Body of pancreas (tissue), 4 donors: ENCODE measurements at regions not wholly inside any gene's neighbourhood (a gene's known extent, or its start where the extent isn't known, plus 50 kb on each side); places are given as distances from the start of the nearest gene placed in this dataset.
A peak's percentile ranks its signal among the peaks of the same experiment; 100 is the strongest.
"Not testable (repeated sequence)": the region's sequence is repeated elsewhere in the genome, so short reads cannot be mapped to it uniquely, and the experiment has no call there.

Source experiments
- ATAC-seq: fragments of 150-250 bp; one replicate; pipeline ENCODE4 v1.9.1; 2016
- DNase-seq, 4 donors: peaks; one replicate each; pipeline ENCODE4 v3.0.0-alpha.2; 2019
- H3K27ac ChIP-seq, 4 donors: fragments of 200-600 bp; sonication (generic); 1 replicate in 3 of 4; 2 replicates in 1 of 4; pipeline versions ENCODE4 v1.5.1 to v1.6.1; 2016 to 2019; ENCODE audit warnings: mild to moderate bottlenecking in 1 of 4, mixed read lengths in 1 of 4, moderate library complexity in 1 of 4
- H3K27me3 ChIP-seq, 2 donors: fragments of 200-600 bp; sonication (generic); one replicate each; pipeline ENCODE4 v1.6.0; 2016; ENCODE audit warnings: mild to moderate bottlenecking in 1 of 2
- H3K36me3 ChIP-seq, 2 donors: fragments of 200-600 bp; sonication (generic); replicated peaks in 1 of 2; 2 replicates each; pipeline ENCODE4 v1.5.1; 2016; ENCODE audit warnings: low read depth in 2 of 2; ENCODE audit not compliant: insufficient read depth in 1 of 2
- H3K4me1 ChIP-seq: fragments of 200-600 bp; sonication (generic); one replicate; pipeline ENCODE4 v1.6.0; 2016
- H3K4me3 ChIP-seq, 2 donors: fragments of 200-600 bp; sonication (generic); 1 replicate in 1 of 2; 2 replicates in 1 of 2; pipeline ENCODE4 v1.5.1; 2016 to 2019
- H3K9me3 ChIP-seq, 3 donors: fragments of 200-600 bp; sonication (generic); 1 replicate in 2 of 3; 2 replicates in 1 of 3; pipeline ENCODE4 v1.5.1; 2016
- POLR2A ChIP-seq, 3 donors: fragments of 450-650 bp; IDR thresholded peaks; one replicate each; pipeline ENCODE4 v1.6.1; 2016; ENCODE audit warnings: antibody characterized with exemption in 3 of 3, mild to moderate bottlenecking in 2 of 3
- WGBS, 2 donors: methylation state at CpG; one replicate each; pipeline ENCODE4 v1.1.5; 2017; 5-methylcytosine and 5-hydroxymethylcytosine counted together
- intact Hi-C: fragments of 100-400 bp; cut with DNase I; formaldehyde crosslinking; loops from one replicate; pipeline ENCODE4 v1.15.1; 2023
- TF ChIP-seq, protein P1 (sequence below), 7 experiments: fragments of 450-650 bp in 4 of 7; fragments of 200-600 bp in 3 of 7; sonication (generic) in 3 of 7; IDR thresholded peaks; one replicate each; pipeline ENCODE4 v1.5.1; 2016 to 2019; ENCODE audit warnings: antibody characterized with exemption in 7 of 7

GRCh38 chr16:46519063-46519462 lies 102.1 kb downstream of the SHCBP1 start:
- DNase-seq (no peak), ATAC-seq (no peak)
- no peak overlapping the region for H3K27ac ChIP-seq
- H3K9me3 ChIP-seq: no peaks in the 10 kb centered on the region
- no peaks in the 10 kb centered on the region for H3K4me1 ChIP-seq
- no peak for TF ChIP-seq POLR2A (IDR thresholded peaks at IDR 0.05)
- TF ChIP-seq, protein P1, sequence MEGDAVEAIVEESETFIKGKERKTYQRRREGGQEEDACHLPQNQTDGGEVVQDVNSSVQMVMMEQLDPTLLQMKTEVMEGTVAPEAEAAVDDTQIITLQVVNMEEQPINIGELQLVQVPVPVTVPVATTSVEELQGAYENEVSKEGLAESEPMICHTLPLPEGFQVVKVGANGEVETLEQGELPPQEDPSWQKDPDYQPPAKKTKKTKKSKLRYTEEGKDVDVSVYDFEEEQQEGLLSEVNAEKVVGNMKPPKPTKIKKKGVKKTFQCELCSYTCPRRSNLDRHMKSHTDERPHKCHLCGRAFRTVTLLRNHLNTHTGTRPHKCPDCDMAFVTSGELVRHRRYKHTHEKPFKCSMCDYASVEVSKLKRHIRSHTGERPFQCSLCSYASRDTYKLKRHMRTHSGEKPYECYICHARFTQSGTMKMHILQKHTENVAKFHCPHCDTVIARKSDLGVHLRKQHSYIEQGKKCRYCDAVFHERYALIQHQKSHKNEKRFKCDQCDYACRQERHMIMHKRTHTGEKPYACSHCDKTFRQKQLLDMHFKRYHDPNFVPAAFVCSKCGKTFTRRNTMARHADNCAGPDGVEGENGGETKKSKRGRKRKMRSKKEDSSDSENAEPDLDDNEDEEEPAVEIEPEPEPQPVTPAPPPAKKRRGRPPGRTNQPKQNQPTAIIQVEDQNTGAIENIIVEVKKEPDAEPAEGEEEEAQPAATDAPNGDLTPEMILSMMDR (IDR thresholded peaks at IDR 0.05): no peak
- no peaks in the 10 kb centered on the region for H3K36me3 ChIP-seq
- H3K27me3 ChIP-seq: no peaks in the 10 kb centered on the region
- no peak overlapping the region for H3K4me3 ChIP-seq
- intact Hi-C loops: no loop called here

- no peaks in the 10 kb centered on the region for H3K4me1 ChIP-seq
- no peak overlapping the region for H3K27ac ChIP-seq
- TF ChIP-seq, protein P1 (IDR thresholded peaks at IDR 0.05): no peak
- no peak for TF ChIP-seq POLR2A (IDR thresholded peaks at IDR 0.05)
- no peak for ATAC-seq
- no peak for DNase-seq
- WGBS, 2 donors: 66 to 83% methylated on average over 2 of the region's 2 CpGs
- H3K4me3 ChIP-seq: no peak overlapping the region
- no peaks in the 10 kb centered on the region for H3K36me3 ChIP-seq
- intact Hi-C loops: no loop called here
- no peaks in the 10 kb centered on the region for H3K27me3 ChIP-seq
- H3K9me3 ChIP-seq: no peaks in the 10 kb centered on the region
These were observed 124.5 kb downstream of the SHCBP1 start for GRCh38 chr16:46496701-46497100.

GRCh38 chr16:46482895-46483294 lies 138.3 kb downstream of the SHCBP1 start:
- H3K27me3 ChIP-seq: no peaks in the 10 kb centered on the region
- no peaks in the 10 kb centered on the region for H3K4me1 ChIP-seq
- H3K9me3 ChIP-seq: no peaks in the 10 kb centered on the region
- H3K4me3 ChIP-seq: no peak overlapping the region
- no peak overlapping the region for H3K27ac ChIP-seq
- ATAC-seq: no peak
- DNase-seq: no peak
- intact Hi-C loops: no loop called here
- no peak for TF ChIP-seq POLR2A (IDR thresholded peaks at IDR 0.05)
- TF ChIP-seq, protein P1 (IDR thresholded peaks at IDR 0.05): peak in 1 of 7 experiments; percentile 26
- WGBS, 2 donors: 16 to 22% methylated on average over 4 of the region's 4 CpGs
- no peaks in the 10 kb centered on the region for H3K36me3 ChIP-seq

- no peak overlapping the region for H3K27ac ChIP-seq
- H3K4me3 ChIP-seq: no peak overlapping the region
- TF ChIP-seq, protein P1 (IDR thresholded peaks at IDR 0.05): no peak
- no peak for TF ChIP-seq POLR2A (IDR thresholded peaks at IDR 0.05)
- no peaks in the 10 kb centered on the region for H3K36me3 ChIP-seq
- DNase-seq (no peak), ATAC-seq (no peak)
- H3K27me3 ChIP-seq: no peaks in the 10 kb centered on the region
- intact Hi-C loops: no loop called here
- H3K4me1 ChIP-seq: no peaks in the 10 kb centered on the region
- H3K9me3 ChIP-seq: peaks cover 0 to 8% (median 0%) of the 10 kb centered on the region in 3 donors
- WGBS, 2 donors: 56 to 68% methylated on average over 15 of the region's 15 CpGs
These were observed 154.9 kb downstream of the SHCBP1 start for GRCh38 chr16:46466239-46466638.

DNA sequence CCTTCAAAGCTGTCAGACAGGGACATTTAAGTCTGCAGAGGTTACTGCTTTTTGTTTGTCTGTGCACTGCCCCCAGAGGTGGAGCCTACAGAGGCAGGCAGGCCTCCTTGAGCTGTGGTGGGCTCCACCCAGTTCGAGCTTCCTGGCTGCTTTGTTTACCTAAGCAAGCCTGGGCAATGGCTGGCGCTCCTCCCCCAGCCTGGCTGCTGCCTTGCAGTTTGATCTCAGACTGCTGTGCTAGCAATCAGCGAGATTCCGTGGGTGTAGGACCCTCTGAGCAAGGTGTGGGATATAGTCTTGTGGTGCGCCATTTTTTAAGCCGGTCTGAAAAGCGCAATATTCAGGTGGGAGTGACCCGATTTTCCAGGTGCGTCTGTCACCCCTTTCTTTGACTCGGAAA lies 166.4 kb downstream of the SHCBP1 start:
- DNase-seq: not testable (repeated sequence)

More for the DNA sequence above, 166.4 kb downstream of the SHCBP1 start:
- intact Hi-C loops, ATAC-seq, H3K4me1 ChIP-seq, H3K4me3 ChIP-seq, H3K27me3 ChIP-seq, H3K9me3 ChIP-seq, H3K36me3 ChIP-seq, H3K27ac ChIP-seq: not testable (repeated sequence)
- WGBS, 2 donors: 43 to 57% methylated on average over 3 to 10 of the region's 10 CpGs
